IMR-90 (cell line): ENCODE measurements at regions not wholly inside any gene's neighbourhood (a gene's known extent, or its start where the extent isn't known, plus 50 kb on each side); places are given as distances from the start of the nearest gene placed in this dataset.

ENCODE experiments used
- CEBPB ChIP-seq: IDR thresholded peaks from 2 replicates; pipeline ENCODE4 v1.6.1; 2012; ENCODE audit warnings: low read depth, low read length, improper control_type of control experiment
- MAFK ChIP-seq: IDR thresholded peaks from 2 replicates; pipeline ENCODE4 v1.6.1; 2012; ENCODE audit warnings: low read depth, low read length, improper control_type of control experiment
- POLR2A ChIP-seq: IDR thresholded peaks from 2 replicates; pipeline ENCODE4 v1.6.1; 2012; ENCODE audit warnings: mild to moderate bottlenecking, low read depth, low read length
- RFX5 ChIP-seq: IDR thresholded peaks from 2 replicates; pipeline ENCODE4 v1.8.0; 2012; ENCODE audit warnings: low read depth, mild to moderate bottlenecking, low read length, moderate library complexity
- TF ChIP-seq, protein P1 (sequence below): conservative IDR thresholded peaks from 2 replicates; pipeline ENCODE4 v1.5.1; 2012; ENCODE audit warnings: mild to moderate bottlenecking, low read depth, low read length, improper control_type of control experiment
- TF ChIP-seq, protein P2 (sequence below): fragments of 150-350 bp; IDR thresholded peaks from 2 replicates; pipeline ENCODE4 v1.6.1; 2016; ENCODE audit warnings: low read depth, mild to moderate bottlenecking, low read length, moderate library complexity, borderline replicate concordance

DNA sequence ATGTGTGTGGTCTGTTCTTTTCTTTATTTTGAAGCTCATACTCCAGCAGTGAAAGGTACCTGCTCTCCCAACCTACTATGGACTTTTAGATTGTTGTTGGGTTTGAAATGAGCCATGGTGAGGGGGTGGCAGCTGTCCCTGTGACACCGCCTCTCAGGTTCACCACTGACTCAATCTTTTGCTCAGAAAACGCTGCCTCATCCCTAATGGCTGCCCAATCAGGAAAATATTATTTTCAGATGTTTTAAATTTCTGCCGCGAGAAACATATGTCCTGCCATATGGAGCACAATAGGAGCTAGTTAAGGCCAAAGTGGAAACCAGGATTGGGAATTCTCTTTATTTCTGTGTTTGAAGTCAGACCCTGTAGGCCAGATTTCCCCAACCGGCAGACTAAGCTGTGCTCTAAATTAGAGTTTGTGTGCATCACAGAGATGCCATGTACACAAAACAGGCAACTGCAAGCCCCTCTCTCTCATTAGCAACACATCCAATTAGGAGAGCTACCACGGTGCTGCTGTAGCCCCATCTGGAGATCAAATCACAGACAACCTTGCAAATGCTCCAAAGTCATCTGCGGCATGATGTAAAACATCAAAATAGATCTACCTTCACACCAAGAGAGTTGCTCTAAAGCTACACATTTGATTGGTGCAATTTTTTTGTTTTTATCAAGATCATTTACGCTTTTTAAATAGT is 144.1 kb upstream of the BACH2 start:
- TF ChIP-seq, protein P1, sequence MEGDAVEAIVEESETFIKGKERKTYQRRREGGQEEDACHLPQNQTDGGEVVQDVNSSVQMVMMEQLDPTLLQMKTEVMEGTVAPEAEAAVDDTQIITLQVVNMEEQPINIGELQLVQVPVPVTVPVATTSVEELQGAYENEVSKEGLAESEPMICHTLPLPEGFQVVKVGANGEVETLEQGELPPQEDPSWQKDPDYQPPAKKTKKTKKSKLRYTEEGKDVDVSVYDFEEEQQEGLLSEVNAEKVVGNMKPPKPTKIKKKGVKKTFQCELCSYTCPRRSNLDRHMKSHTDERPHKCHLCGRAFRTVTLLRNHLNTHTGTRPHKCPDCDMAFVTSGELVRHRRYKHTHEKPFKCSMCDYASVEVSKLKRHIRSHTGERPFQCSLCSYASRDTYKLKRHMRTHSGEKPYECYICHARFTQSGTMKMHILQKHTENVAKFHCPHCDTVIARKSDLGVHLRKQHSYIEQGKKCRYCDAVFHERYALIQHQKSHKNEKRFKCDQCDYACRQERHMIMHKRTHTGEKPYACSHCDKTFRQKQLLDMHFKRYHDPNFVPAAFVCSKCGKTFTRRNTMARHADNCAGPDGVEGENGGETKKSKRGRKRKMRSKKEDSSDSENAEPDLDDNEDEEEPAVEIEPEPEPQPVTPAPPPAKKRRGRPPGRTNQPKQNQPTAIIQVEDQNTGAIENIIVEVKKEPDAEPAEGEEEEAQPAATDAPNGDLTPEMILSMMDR: no peak
- TF ChIP-seq POLR2A (no peak), MAFK (no peak), RFX5 (no peak), CEBPB (no peak)
- TF ChIP-seq, protein P2, sequence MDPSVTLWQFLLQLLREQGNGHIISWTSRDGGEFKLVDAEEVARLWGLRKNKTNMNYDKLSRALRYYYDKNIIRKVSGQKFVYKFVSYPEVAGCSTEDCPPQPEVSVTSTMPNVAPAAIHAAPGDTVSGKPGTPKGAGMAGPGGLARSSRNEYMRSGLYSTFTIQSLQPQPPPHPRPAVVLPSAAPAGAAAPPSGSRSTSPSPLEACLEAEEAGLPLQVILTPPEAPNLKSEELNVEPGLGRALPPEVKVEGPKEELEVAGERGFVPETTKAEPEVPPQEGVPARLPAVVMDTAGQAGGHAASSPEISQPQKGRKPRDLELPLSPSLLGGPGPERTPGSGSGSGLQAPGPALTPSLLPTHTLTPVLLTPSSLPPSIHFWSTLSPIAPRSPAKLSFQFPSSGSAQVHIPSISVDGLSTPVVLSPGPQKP: no peak
